ENCODE measurements at regions not wholly inside any gene's neighbourhood (a gene's known extent, or its start where the extent isn't known, plus 50 kb on each side); places are given as distances from the start of the nearest gene placed in this dataset.

DNA sequence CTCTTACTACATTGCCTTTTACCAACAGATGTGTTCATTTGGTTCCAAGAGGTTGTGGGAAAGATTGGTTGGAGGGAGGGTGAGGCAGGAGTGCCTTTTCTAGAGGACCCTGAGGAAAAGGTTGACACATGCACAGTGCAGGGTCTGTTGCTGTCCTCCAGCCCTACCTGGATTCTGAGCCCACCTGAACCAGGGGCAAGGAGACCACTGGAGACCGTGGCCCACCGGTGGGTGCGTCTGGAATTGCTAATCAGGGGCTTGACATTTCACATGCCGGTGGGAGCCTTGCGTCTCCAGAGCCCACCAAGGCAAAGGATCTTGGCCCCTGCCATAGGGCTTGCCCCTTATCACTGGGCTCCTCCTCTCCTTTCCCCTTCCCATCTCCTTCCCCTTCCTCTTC, 80.4 kb upstream of the ZBED5 start:
- CTCF ChIA-PET: no interaction called here
- H3K9me3 ChIP-seq (ENCODE audit: low read depth, low read length, poor library complexity, severe bottlenecking): no peaks in the 10 kb centered on the region
- DNase-seq (ENCODE audit: low spot score): no peak
- H3K4me3 ChIP-seq (ENCODE audit: low read depth, low read length, poor library complexity, severe bottlenecking): no peak overlapping the region
- POLR2A ChIA-PET (ENCODE audit: low non-redundant PET): no interaction called here
- no peak for TF ChIP-seq EZH2 (IDR thresholded peaks at IDR 0.05; ENCODE audit: borderline replicate concordance, low read depth, low read length, poor library complexity, severe bottlenecking)
- TF ChIP-seq, protein P1, sequence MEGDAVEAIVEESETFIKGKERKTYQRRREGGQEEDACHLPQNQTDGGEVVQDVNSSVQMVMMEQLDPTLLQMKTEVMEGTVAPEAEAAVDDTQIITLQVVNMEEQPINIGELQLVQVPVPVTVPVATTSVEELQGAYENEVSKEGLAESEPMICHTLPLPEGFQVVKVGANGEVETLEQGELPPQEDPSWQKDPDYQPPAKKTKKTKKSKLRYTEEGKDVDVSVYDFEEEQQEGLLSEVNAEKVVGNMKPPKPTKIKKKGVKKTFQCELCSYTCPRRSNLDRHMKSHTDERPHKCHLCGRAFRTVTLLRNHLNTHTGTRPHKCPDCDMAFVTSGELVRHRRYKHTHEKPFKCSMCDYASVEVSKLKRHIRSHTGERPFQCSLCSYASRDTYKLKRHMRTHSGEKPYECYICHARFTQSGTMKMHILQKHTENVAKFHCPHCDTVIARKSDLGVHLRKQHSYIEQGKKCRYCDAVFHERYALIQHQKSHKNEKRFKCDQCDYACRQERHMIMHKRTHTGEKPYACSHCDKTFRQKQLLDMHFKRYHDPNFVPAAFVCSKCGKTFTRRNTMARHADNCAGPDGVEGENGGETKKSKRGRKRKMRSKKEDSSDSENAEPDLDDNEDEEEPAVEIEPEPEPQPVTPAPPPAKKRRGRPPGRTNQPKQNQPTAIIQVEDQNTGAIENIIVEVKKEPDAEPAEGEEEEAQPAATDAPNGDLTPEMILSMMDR (conservative IDR thresholded peaks at IDR 0.05; ENCODE audit: low read depth, low read length): no peak
- H3K36me3 ChIP-seq (ENCODE audit: insufficient read depth, low read length, poor library complexity, severe bottlenecking): no peaks in the 10 kb centered on the region
- intact Hi-C loops (cut with micrococcal nuclease; ENCODE audit: unreplicated experiment): no loop called here
- no peak overlapping the region for H3K27ac ChIP-seq (ENCODE audit: low read depth, low read length, poor library complexity, severe bottlenecking)
- H3K4me1 ChIP-seq (ENCODE audit: insufficient read depth, low read length, poor library complexity, severe bottlenecking): no peaks in the 10 kb centered on the region
- H3K27me3 ChIP-seq (replicated peaks; ENCODE audit: insufficient read depth, low read depth, low read length, poor library complexity): no peaks in the 10 kb centered on the region
- no TSS peak for BruUV-seq (replicated peaks)

DNA sequence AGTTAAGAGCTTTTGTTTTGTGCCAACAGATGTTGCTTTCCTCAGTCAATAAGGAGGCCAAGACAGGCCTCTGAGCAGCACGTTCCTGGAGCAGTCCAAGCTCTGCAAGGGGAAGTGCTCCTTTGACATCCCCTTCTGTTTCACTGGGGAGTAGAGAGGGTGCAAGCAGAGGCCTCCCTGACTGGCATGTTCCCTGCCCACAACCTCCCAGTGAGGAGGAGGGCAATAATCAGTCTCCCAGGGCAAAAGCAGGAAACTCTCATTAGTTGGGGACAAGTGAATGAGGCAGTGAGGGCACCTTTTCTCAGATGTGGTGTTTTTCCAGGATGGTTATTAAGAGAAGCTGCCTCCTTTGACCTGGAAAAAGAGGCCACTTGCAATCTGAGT, 79.5 kb upstream of the ZBED5 start:
- Histone ChIP-seq H3K27ac (ENCODE audit: low read depth, low read length, poor library complexity, severe bottlenecking) (no peak overlapping the region), H3K27me3 (replicated peaks; ENCODE audit: insufficient read depth, low read depth, low read length, poor library complexity) (no peaks in the 10 kb centered on the region), H3K36me3 (ENCODE audit: insufficient read depth, low read length, poor library complexity, severe bottlenecking) (no peaks in the 10 kb centered on the region), H3K4me1 (ENCODE audit: insufficient read depth, low read length, poor library complexity, severe bottlenecking) (no peaks in the 10 kb centered on the region), H3K4me3 (ENCODE audit: low read depth, low read length, poor library complexity, severe bottlenecking) (no peak overlapping the region), H3K9me3 (ENCODE audit: low read depth, low read length, poor library complexity, severe bottlenecking) (no peaks in the 10 kb centered on the region)
- no peak for TF ChIP-seq EZH2 (IDR thresholded peaks at IDR 0.05; ENCODE audit: borderline replicate concordance, low read depth, low read length, poor library complexity, severe bottlenecking)
- TF ChIP-seq, protein P1 (conservative IDR thresholded peaks at IDR 0.05; ENCODE audit: low read depth, low read length): no peak
- no peak for DNase-seq (ENCODE audit: low spot score)
- no TSS peak for BruUV-seq (replicated peaks)
- intact Hi-C loops (cut with micrococcal nuclease; ENCODE audit: unreplicated experiment): no loop called here
- CTCF ChIA-PET: no interaction called here
- POLR2A ChIA-PET (ENCODE audit: low non-redundant PET): no interaction called here

GRCh38 chr11:10936626-10937384, 79.0 kb upstream of the ZBED5 start:
- H3K36me3 ChIP-seq (ENCODE audit: insufficient read depth, low read length, poor library complexity, severe bottlenecking): no peaks in the 10 kb centered on the region
- no peak for DNase-seq (ENCODE audit: low spot score)
- intact Hi-C loops (cut with micrococcal nuclease; ENCODE audit: unreplicated experiment): no loop called here
- no peak overlapping the region for H3K4me3 ChIP-seq (ENCODE audit: low read depth, low read length, poor library complexity, severe bottlenecking)
- ChIA-PET CTCF (no interaction called here), POLR2A (ENCODE audit: low non-redundant PET) (no interaction called here)
- no peaks in the 10 kb centered on the region for H3K4me1 ChIP-seq (ENCODE audit: insufficient read depth, low read length, poor library complexity, severe bottlenecking)
- BruUV-seq (replicated peaks): no TSS peak
- H3K27ac ChIP-seq (ENCODE audit: low read depth, low read length, poor library complexity, severe bottlenecking): no peak overlapping the region
- no peaks in the 10 kb centered on the region for H3K27me3 ChIP-seq (replicated peaks; ENCODE audit: insufficient read depth, low read depth, low read length, poor library complexity)
- H3K9me3 ChIP-seq (ENCODE audit: low read depth, low read length, poor library complexity, severe bottlenecking): no peaks in the 10 kb centered on the region
- no peak for TF ChIP-seq EZH2 (IDR thresholded peaks at IDR 0.05; ENCODE audit: borderline replicate concordance, low read depth, low read length, poor library complexity, severe bottlenecking)
- TF ChIP-seq, protein P1 (conservative IDR thresholded peaks at IDR 0.05; ENCODE audit: low read depth, low read length): no peak

Data from A673 (cell line).